NCI-H526 (cell line): ENCODE measurements at regions not wholly inside any gene's neighbourhood (a gene's known extent, or its start where the extent isn't known, plus 50 kb on each side); places are given as distances from the start of the nearest gene placed in this dataset.
"Not testable (repeated sequence)": the region's sequence is repeated elsewhere in the genome, so short reads cannot be mapped to it uniquely, and the experiment has no call there.

Experiments
- DNase-seq, 2 experiments: peaks; one replicate each; lab custom pipeline; 2025; lab: John Stamatoyannopoulos, UW

DNA sequence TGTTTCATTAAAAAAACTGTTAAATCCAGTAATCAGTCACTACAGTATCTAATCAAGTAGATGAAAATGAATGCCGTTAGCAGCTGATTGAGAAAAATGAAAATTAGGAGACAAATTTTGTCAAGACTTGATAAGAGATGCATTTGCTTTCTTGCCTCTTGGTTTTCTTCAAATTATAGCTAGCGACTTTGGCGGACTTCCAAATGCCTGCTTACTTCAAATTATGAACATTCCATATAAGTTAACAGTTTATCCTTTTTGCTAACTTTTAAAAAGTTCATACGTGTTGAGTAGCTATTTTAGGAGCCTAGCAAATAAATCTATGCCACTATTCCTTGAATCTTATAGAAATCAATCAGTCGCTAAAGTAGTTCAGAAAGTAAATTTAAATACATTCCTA lies 58.8 kb downstream of the PPP4R3C start:
- DNase-seq: no peak

DNA sequence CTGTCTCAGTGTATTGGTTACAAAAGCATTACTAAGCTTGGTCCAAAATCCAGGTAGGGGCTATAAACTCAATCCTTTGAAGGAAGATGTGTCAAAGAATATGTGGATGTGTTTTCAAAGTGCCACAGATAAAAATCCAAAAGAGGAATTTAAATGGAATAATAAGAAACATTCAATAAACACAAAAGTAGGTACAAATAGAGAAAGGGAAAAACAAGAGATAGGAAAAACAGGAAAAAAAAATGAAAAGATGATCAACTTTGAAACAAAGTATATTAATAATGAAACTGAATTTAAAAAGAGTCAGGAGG lies 64.0 kb downstream of the PPP4R3C start:
- DNase-seq: no peak

DNA sequence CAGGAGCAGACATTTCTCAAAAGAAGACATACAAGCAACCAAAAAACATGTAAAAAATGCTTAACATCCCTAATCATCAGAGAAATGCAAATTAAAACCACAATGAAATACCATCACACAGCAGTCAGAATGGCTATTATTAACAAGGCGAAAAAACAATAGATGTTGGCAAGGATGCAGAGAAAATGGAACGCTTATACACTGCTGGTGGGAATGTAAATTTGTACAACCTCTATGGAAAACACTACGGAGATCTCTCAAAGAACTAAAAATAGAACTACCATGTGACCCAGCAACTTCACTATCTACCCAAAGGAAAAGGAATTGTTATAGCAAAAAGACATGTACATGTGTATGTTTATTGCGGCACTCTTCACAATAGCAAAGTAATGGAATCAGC lies 71.5 kb downstream of the PPP4R3C start:
- no peak for DNase-seq

- DNase-seq: no peak
Measured at GRCh38 chrX:27381419-27381818, 81.7 kb downstream of the PPP4R3C start.

- no peak for DNase-seq
Measured at GRCh38 chrX:27380163-27380845, 82.8 kb downstream of the PPP4R3C start.

- DNase-seq: no peak
Measured at GRCh38 chrX:27354021-27354420, 109.1 kb downstream of the PPP4R3C start.

DNA sequence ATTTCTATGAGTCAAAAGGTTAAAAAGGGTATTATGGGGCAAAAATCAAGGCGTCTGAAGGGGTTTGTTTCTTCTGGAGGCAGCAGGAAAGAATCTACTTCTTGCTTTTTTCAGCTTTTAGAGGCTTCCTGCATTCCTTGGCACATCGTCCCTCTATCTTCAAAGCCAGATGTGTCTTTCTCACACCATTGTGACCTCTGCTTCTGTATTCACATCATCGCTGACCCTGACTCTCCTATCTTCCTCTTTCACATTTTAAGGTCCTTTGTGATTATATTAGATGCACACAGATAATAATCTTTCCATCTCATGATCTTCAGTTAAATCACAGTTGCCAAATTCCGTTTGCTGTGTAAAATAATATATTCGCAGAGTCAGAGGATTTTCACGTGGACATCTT lies 112.7 kb downstream of the PPP4R3C start:
- no peak for DNase-seq

DNA sequence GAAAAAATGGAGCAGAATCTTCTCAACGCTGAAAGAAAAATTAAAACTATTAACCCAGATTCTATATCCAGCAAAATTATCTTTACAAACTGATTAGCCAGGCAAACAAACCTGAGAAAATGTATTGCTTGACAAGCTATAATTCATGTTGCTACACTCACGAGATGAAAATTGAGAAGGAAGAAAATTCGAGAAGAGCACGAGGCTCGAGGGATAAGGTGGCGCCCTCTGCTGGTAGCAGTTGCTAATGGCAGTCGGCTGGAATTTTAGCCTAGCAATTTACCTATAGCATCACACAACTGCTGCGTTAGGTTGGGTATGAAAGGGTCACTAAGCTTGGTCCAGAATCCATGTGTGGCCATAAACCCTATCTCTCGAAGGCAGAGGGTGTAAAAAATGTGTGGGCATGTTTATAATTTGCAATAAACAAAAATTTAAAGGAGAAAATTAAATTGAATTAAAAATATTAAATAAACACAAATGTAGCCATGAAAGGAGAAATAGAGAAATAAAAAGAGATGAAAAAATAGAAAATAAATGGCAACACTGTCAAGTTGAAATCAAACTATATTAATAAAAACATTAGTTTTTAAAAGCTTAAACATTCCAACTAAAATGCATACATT lies 126.6 kb downstream of the PPP4R3C start:
- peak in 1 of 2 experiments; percentile 73 for DNase-seq

DNA sequence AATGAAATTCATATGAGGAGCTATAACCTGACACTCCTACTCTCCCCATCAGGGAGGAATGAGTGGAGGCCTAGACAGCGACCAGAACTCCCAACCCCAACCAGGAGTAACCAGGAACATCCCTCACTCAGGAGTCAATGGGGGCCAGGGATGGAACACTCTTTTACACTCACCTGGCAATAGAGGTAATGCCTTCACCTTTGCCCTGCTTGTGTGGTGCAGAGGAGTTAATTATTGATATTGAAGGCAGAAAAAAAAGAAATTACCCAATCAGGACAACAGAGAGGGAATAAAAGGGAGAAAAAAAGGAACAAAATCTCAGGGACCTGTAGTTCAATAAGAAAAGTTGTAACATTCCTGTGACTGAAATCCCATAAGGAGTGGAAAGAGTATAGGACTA lies 141.5 kb downstream of the PPP4R3C start:
- DNase-seq: no peak

GRCh38 chrX:27309406-27309805 lies 153.7 kb downstream of the PPP4R3C start:
- DNase-seq: no peak

GRCh38 chrX:27307546-27307945 lies 155.6 kb downstream of the PPP4R3C start:
- DNase-seq: no peak

GRCh38 chrX:27292552-27292951 lies 170.6 kb downstream of the PPP4R3C start:
- not testable (repeated sequence) for DNase-seq

- DNase-seq: no peak
Measured at GRCh38 chrX:27276751-27277150, 186.4 kb downstream of the PPP4R3C start.

DNA sequence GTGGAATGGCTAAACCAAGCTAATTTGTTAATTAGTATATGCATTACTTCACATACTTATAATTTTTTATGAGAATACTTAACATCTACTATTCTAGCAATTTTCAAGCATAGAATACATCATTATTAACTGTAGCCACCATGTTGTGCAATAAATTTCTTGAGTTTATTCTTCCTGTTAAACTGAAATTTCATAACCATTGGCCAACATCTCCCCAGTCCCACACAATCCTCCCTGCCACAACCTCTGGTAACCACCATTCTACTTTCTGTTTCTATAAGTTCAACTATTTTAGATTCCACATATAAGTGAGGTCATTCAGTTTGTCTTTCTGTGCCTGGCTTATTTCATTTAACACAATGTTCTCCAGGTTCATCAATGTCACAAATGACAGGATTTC lies 208.5 kb downstream of the PPP4R3C start:
- no peak for DNase-seq

DNA sequence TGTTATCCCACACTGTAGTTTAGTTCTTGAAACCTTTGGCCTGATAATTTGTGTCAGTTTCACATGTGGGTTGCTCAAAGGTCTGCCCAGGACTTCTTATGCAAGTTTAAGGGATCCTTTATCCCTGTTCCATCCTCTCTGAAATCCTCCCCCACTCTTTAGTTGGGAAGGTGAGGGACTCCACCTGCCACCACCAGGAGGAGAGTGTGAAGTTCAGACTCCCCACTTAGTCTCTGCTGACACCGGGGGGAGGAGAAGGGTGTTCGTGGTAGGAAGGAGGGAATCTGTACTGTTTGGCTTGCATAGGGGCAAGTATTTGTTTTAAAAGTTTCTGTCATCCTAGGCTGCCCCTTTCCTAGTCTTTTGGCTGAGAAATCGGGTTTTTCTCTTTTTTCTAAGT lies 211.8 kb downstream of the PPP4R3C start:
- no peak for DNase-seq

- no peak for DNase-seq
Measured at GRCh38 chrX:27242581-27242980, 220.6 kb downstream of the PPP4R3C start.

- DNase-seq: no peak
Measured at GRCh38 chrX:27241981-27242380, 221.2 kb downstream of the PPP4R3C start.

- not testable (repeated sequence) for DNase-seq
Measured at GRCh38 chrX:27240042-27240441, 223.1 kb downstream of the PPP4R3C start.

DNA sequence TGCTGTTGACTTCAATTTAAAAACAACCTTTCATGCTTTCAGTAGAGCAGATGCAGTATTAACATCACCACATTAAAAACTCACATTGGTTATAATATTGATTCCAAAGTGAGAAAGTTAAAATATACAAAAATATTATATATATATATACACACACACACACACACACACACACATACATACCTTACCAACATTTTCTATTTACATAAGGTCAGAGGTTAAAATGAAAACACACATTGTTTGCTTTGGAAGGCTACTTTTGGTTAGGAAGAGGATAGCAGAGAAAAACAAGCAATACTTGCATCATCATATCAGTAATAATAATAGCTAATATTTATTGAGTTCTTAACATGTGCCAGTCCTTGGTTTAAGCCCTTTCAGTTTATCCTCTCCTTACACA lies 226.5 kb downstream of the PPP4R3C start:
- no peak for DNase-seq

DNA sequence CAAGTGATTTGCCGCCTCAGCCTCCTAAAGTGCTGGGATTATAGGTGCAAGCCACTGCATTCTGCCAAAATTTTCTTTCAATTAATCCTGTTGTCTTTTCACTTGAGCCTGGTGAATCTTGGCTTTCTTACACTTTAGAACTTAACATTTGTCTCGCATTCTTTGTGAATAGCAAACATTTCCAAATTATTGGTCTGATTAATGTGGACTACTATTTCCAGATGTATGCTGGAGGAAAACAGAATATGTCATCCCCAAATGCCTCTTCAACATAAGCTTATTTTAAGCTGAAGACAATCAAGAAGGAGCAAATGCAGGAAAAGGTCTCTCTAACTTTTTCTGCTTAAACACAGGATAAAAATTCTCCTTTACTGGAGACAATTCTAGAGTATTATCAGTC lies 233.4 kb downstream of the PPP4R3C start:
- no peak for DNase-seq

- no peak for DNase-seq
Measured at GRCh38 chrX:27222661-27223060, 240.5 kb downstream of the PPP4R3C start.

DNA sequence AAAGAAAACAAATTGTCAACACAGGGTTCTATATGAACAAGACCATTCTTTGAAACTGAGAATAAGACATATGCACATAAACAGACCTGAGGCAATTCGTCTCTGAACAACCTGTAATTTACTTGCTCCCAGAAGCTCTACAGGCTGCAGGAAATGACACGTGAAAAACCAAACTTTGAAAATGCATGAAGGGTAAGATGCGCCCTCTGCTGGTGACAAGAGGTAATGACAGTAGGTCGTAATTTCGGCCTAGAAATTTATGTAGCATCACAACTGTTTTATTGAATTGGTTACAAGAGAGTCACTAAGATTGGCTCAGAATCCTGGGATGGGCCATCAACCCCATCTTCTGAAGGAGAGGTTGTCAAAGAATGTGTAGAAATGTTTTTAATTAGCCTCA lies 276.5 kb downstream of the PPP4R3C start:
- DNase-seq: peak; percentile 31 to 65

GRCh38 chrX:27163236-27163635 lies 299.9 kb downstream of the PPP4R3C start:
- no peak for DNase-seq

DNA sequence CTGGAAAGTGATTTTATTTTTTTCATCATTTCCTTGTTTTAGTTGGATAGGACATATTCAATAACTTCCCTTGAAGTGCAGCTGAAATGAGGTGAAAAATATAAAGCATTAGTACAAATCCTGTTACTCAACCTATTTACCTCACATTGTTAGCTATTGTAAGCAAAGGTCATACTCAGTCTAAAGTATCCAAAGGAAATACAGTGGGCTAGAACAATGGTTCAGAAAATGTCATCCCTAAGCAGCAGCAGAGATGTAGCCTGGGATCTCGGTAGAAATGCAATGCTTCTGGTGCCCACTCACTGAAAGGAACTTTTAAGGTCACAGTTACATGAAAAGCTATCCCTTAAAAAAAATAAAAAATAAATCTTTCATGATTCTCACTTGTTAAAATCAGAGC lies 300.6 kb downstream of the PPP4R3C start:
- no peak for DNase-seq
